ENCODE measurements at regions not wholly inside any gene's neighbourhood (a gene's known extent, or its start where the extent isn't known, plus 50 kb on each side); places are given as distances from the start of the nearest gene placed in this dataset.

DNA sequence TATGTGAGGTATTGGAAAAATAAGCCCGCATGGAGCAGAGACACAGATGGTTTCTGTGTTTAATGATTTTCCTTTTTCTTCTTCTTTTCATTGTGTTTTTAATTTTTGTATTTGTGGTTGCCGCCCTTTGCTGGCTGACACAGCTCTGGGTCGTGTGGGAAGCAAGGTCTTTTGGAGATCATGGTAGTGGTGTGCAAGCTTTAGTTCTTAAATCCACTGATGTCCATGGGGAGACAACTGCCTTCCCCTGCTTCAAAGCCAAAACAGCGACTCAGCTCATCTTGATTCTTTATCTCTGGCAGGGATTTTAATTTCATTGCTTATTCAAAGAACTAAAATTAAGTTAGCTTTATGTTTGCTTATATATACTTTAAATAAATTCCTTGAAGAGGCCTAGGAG, 711.3 kb upstream of the SGCG start:
- no peak overlapping the region for H3K4me2 ChIP-seq
- no peak overlapping the region; the same call in 1 of the 2 replicates for H3K27ac Mint-ChIP-seq
- ATAC-seq, result no peak
- no peaks in the 10 kb centered on the region for H3F3A ChIP-seq (replicated peaks; ENCODE audit: low read depth)
- no peak overlapping the region for H2AFZ ChIP-seq
- H3K4me1 Mint-ChIP-seq, result no peaks in the 10 kb centered on the region
- H3K4me3 ChIP-seq, result no peak overlapping the region
- H3K27me3 Mint-ChIP-seq (ENCODE audit: insufficient read depth, low read depth, poor library complexity), result peaks cover 5% of the 10 kb centered on the region
- TF ChIP-seq, protein P1, sequence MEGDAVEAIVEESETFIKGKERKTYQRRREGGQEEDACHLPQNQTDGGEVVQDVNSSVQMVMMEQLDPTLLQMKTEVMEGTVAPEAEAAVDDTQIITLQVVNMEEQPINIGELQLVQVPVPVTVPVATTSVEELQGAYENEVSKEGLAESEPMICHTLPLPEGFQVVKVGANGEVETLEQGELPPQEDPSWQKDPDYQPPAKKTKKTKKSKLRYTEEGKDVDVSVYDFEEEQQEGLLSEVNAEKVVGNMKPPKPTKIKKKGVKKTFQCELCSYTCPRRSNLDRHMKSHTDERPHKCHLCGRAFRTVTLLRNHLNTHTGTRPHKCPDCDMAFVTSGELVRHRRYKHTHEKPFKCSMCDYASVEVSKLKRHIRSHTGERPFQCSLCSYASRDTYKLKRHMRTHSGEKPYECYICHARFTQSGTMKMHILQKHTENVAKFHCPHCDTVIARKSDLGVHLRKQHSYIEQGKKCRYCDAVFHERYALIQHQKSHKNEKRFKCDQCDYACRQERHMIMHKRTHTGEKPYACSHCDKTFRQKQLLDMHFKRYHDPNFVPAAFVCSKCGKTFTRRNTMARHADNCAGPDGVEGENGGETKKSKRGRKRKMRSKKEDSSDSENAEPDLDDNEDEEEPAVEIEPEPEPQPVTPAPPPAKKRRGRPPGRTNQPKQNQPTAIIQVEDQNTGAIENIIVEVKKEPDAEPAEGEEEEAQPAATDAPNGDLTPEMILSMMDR (conservative IDR thresholded peaks at IDR 0.05; ENCODE audit: low read depth in 2 of 2), result no peak
- TF ChIP-seq CREB1 (CRISPR knock-in tag; IDR thresholded peaks at IDR 0.05; ENCODE audit: low read depth) (no peak), EZH2 (IDR thresholded peaks at IDR 0.05; ENCODE audit: low read depth, unreplicated experiment) (no peak), JUNB (IDR thresholded peaks at IDR 0.05; ENCODE audit: unreplicated experiment) (no peak), ETS1 (IDR thresholded peaks at IDR 0.05) (no peak), EZH2phosphoT487 (IDR thresholded peaks at IDR 0.05; ENCODE audit: unreplicated experiment) (no peak)
- TF ChIP-seq, protein P2, sequence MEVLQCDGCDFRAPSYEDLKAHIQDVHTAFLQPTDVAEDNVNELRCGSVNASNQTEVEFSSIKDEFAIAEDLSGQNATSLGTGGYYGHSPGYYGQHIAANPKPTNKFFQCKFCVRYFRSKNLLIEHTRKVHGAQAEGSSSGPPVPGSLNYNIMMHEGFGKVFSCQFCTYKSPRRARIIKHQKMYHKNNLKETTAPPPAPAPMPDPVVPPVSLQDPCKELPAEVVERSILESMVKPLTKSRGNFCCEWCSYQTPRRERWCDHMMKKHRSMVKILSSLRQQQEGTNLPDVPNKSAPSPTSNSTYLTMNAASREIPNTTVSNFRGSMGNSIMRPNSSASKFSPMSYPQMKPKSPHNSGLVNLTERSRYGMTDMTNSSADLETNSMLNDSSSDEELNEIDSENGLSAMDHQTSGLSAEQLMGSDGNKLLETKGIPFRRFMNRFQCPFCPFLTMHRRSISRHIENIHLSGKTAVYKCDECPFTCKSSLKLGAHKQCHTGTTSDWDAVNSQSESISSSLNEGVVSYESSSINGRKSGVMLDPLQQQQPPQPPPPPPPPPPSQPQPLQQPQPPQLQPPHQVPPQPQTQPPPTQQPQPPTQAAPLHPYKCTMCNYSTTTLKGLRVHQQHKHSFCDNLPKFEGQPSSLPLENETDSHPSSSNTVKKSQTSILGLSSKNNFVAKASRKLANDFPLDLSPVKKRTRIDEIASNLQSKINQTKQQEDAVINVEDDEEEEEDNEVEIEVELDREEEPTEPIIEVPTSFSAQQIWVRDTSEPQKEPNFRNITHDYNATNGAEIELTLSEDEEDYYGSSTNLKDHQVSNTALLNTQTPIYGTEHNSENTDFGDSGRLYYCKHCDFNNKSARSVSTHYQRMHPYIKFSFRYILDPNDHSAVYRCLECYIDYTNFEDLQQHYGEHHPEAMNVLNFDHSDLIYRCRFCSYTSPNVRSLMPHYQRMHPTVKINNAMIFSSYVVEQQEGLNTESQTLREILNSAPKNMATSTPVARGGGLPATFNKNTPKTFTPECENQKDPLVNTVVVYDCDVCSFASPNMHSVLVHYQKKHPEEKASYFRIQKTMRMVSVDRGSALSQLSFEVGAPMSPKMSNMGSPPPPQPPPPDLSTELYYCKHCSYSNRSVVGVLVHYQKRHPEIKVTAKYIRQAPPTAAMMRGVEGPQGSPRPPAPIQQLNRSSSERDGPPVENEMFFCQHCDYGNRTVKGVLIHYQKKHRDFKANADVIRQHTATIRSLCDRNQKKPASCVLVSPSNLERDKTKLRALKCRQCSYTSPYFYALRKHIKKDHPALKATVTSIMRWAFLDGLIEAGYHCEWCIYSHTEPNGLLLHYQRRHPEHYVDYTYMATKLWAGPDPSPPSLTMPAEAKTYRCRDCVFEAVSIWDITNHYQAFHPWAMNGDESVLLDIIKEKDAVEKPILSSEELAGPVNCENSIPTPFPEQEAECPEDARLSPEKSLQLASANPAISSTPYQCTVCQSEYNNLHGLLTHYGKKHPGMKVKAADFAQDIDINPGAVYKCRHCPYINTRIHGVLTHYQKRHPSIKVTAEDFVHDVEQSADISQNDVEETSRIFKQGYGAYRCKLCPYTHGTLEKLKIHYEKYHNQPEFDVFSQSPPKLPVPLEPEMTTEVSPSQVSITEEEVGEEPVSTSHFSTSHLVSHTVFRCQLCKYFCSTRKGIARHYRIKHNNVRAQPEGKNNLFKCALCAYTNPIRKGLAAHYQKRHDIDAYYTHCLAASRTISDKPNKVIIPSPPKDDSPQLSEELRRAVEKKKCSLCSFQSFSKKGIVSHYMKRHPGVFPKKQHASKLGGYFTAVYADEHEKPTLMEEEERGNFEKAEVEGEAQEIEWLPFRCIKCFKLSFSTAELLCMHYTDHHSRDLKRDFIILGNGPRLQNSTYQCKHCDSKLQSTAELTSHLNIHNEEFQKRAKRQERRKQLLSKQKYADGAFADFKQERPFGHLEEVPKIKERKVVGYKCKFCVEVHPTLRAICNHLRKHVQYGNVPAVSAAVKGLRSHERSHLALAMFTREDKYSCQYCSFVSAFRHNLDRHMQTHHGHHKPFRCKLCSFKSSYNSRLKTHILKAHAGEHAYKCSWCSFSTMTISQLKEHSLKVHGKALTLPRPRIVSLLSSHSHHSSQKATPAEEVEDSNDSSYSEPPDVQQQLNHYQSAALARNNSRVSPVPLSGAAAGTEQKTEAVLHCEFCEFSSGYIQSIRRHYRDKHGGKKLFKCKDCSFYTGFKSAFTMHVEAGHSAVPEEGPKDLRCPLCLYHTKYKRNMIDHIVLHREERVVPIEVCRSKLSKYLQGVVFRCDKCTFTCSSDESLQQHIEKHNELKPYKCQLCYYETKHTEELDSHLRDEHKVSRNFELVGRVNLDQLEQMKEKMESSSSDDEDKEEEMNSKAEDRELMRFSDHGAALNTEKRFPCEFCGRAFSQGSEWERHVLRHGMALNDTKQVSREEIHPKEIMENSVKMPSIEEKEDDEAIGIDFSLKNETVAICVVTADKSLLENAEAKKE (CRISPR knock-in tag; IDR thresholded peaks at IDR 0.05), result no peak
- H3K36me3 ChIP-seq (ENCODE audit: insufficient read depth), result no peaks in the 10 kb centered on the region
- no peaks in the 10 kb centered on the region for H3K9me3 Mint-ChIP-seq
- H3K36me3 Mint-ChIP-seq (ENCODE audit: low read depth), result no peaks in the 10 kb centered on the region
- H3K9me2 ChIP-seq (ENCODE audit: insufficient read depth), result no peaks in the 10 kb centered on the region
- no peaks in the 10 kb centered on the region for H3K27me3 ChIP-seq (ENCODE audit: insufficient read depth)
- no peak overlapping the region for H3K27ac ChIP-seq (ENCODE audit: low read depth)
- no peaks in the 10 kb centered on the region for H3K79me2 ChIP-seq (replicated peaks; ENCODE audit: insufficient read depth)
- no peak overlapping the region for H3K4me3 Mint-ChIP-seq
- no peaks in the 10 kb centered on the region for H4K20me1 ChIP-seq (replicated peaks; ENCODE audit: insufficient read depth)
- no peak for DNase-seq (ENCODE audit: low spot score)
- no peaks in the 10 kb centered on the region for H3K4me1 ChIP-seq (ENCODE audit: insufficient read depth)

All from GM23338 (cell line).